ENCODE measurements at regions not wholly inside any gene's neighbourhood (a gene's known extent, or its start where the extent isn't known, plus 50 kb on each side); places are given as distances from the start of the nearest gene placed in this dataset.

- Histone ChIP-seq H3K4me1 (ENCODE audit: control insufficient read depth, insufficient read depth, low read length, poor library complexity, severe bottlenecking) (peaks cover 27% of the 10 kb centered on the region), H3K27ac (ENCODE audit: low read depth, low read length, severe bottlenecking) (no peak overlapping the region), H3K36me3 (ENCODE audit: control insufficient read depth, insufficient read depth, low read length) (no peaks in the 10 kb centered on the region), H3K4me3 (ENCODE audit: extremely low read depth, insufficient read depth, low read length, poor library complexity, severe bottlenecking) (no peak overlapping the region), H3K9me3 (ENCODE audit: control insufficient read depth, low read length) (peaks cover 8% of the 10 kb centered on the region)
- 100% methylated on average over 2 of the region's 3 CpGs; no CpG with 5 or more reads in 1 of the 2 experiments for WGBS, 2 experiments (ENCODE audit: insufficient coverage in 2 of 2)
Observed at GRCh38 chr4:128346054-128346716, 58.6 kb upstream of the PGRMC2 start.

- 86 to 100% methylated on average over 1 of the region's 1 CpG for WGBS, 2 experiments (ENCODE audit: insufficient coverage in 2 of 2)
- no peak overlapping the region for H3K27ac ChIP-seq (ENCODE audit: low read depth, low read length, severe bottlenecking)
- H3K4me3 ChIP-seq (ENCODE audit: extremely low read depth, insufficient read depth, low read length, poor library complexity, severe bottlenecking): no peak overlapping the region
- H3K9me3 ChIP-seq (ENCODE audit: control insufficient read depth, low read length): peaks cover 8% of the 10 kb centered on the region
- H3K4me1 ChIP-seq (ENCODE audit: control insufficient read depth, insufficient read depth, low read length, poor library complexity, severe bottlenecking): peaks cover 24% of the 10 kb centered on the region
- peaks cover 4% of the 10 kb centered on the region for H3K36me3 ChIP-seq (ENCODE audit: control insufficient read depth, insufficient read depth, low read length)
Observed at GRCh38 chr4:128345650-128346049, 58.0 kb upstream of the PGRMC2 start.

- Histone ChIP-seq H3K4me3 (ENCODE audit: extremely low read depth, insufficient read depth, low read length, poor library complexity, severe bottlenecking) (no peak overlapping the region), H3K36me3 (ENCODE audit: control insufficient read depth, insufficient read depth, low read length) (peaks cover 5% of the 10 kb centered on the region), H3K9me3 (ENCODE audit: control insufficient read depth, low read length) (peaks cover 8% of the 10 kb centered on the region), H3K27ac (ENCODE audit: low read depth, low read length, severe bottlenecking) (no peak overlapping the region), H3K4me1 (ENCODE audit: control insufficient read depth, insufficient read depth, low read length, poor library complexity, severe bottlenecking) (peaks cover 30% of the 10 kb centered on the region)
- WGBS, 2 experiments (ENCODE audit: insufficient coverage in 2 of 2): 82 to 100% methylated on average over 1 of the region's 1 CpG
Observed at GRCh38 chr4:128342762-128343161, 55.1 kb upstream of the PGRMC2 start.

- H3K27ac ChIP-seq (ENCODE audit: low read depth, low read length, severe bottlenecking): no peak overlapping the region
- 85 to 100% methylated on average over 2 to 4 of the region's 4 CpGs for WGBS, 2 experiments (ENCODE audit: insufficient coverage in 2 of 2)
- peaks cover 8% of the 10 kb centered on the region for H3K9me3 ChIP-seq (ENCODE audit: control insufficient read depth, low read length)
- no peak overlapping the region for H3K4me3 ChIP-seq (ENCODE audit: extremely low read depth, insufficient read depth, low read length, poor library complexity, severe bottlenecking)
- peaks cover 26% of the 10 kb centered on the region for H3K4me1 ChIP-seq (ENCODE audit: control insufficient read depth, insufficient read depth, low read length, poor library complexity, severe bottlenecking)
- H3K36me3 ChIP-seq (ENCODE audit: control insufficient read depth, insufficient read depth, low read length): peaks cover 5% of the 10 kb centered on the region
Observed at GRCh38 chr4:128341634-128342033, 54.0 kb upstream of the PGRMC2 start.

DNA sequence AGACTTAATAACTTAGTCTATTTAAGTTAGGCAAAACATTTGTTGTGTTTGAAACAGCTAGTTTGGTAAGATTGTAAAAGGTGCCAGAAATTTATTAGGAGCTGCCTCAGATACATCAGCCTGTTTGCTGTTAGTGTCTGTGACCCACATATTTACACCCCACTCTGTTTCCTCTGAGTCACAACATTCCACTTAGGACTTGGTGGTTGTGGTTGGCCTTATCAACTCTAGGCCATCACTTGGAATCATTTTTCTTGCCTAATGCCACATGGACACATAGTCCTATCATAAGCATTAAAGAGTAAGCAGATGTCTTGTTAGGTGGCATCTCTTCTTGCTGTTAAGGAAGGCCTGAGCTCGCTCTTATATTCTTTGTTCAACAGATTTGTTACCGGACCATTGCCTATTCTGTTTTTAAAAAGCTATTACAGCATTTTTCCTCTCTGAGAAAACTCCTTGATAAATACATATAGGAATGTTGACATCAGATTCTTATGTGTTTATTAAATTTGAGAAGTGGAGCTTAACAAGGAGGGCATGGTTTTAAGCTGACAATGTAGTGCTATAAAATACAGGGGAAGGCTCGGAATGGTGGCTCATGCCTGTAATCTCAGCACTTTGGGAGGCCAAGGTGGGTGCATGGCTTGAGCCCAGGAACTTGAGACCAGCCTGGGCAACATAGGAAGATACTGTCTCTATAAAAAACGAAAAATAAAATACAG, 51.2 kb upstream of the PGRMC2 start:
- WGBS, 2 experiments (ENCODE audit: insufficient coverage in 2 of 2): 93 to 100% methylated on average over 1 to 2 of the region's 4 CpGs
- H3K4me3 ChIP-seq (ENCODE audit: extremely low read depth, insufficient read depth, low read length, poor library complexity, severe bottlenecking): no peak overlapping the region
- peak overlapping the region; percentile 68 for H3K27ac ChIP-seq (ENCODE audit: low read depth, low read length, severe bottlenecking)
- H3K36me3 ChIP-seq (ENCODE audit: control insufficient read depth, insufficient read depth, low read length): peaks cover 5% of the 10 kb centered on the region
- H3K9me3 ChIP-seq (ENCODE audit: control insufficient read depth, low read length): no peaks in the 10 kb centered on the region
- H3K4me1 ChIP-seq (ENCODE audit: control insufficient read depth, insufficient read depth, low read length, poor library complexity, severe bottlenecking): peaks cover 26% of the 10 kb centered on the region

DNA sequence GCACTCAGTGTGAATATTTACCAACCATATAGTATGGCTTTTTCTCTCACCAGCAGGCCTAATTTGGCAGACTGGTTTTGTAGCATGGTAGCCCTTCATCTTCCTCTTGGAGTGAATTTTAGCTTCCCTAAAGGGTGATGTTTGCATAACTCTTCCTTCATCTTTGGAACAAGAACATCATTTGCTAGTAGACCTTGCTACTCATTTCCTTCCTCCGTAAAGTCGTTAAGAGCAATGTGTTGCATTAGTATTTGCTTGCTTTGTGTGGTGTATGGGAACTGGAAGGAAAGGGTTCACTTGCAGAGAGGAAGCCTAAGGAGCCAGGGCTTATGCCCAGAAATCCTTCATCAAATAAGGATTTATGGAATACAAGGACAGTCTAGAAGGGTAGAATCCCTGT, 50.2 kb upstream of the PGRMC2 start:
- Histone ChIP-seq H3K4me1 (ENCODE audit: control insufficient read depth, insufficient read depth, low read length, poor library complexity, severe bottlenecking) (peaks cover 28% of the 10 kb centered on the region), H3K9me3 (ENCODE audit: control insufficient read depth, low read length) (no peaks in the 10 kb centered on the region), H3K36me3 (ENCODE audit: control insufficient read depth, insufficient read depth, low read length) (peaks cover 5% of the 10 kb centered on the region), H3K27ac (ENCODE audit: low read depth, low read length, severe bottlenecking) (no peak overlapping the region), H3K4me3 (ENCODE audit: extremely low read depth, insufficient read depth, low read length, poor library complexity, severe bottlenecking) (no peak overlapping the region)
- no CpG with 5 or more reads among the region's 2 CpGs for WGBS, 2 experiments (ENCODE audit: insufficient coverage in 2 of 2)
